GM12892 (cell line): ENCODE measurements at regions not wholly inside any gene's neighbourhood (a gene's known extent, or its start where the extent isn't known, plus 50 kb on each side); places are given as distances from the start of the nearest gene placed in this dataset.

ENCODE experiments used
- DNase-seq: peaks from one replicate; pipeline ENCODE4 v3.0.0; 2011; ENCODE audit not compliant: insufficient read length
- FAIRE-seq: peaks from 2 replicates; lab custom pipeline; 2011; peaks lifted over from hg19 to GRCh38; lab: Jason Lieb, UNC
- POLR2A ChIP-seq: IDR thresholded peaks from 2 replicates; pipeline ENCODE4 v1.6.1; 2011; ENCODE audit warnings: low read depth, low read length, control low read depth
- POLR2AphosphoS5 ChIP-seq: IDR thresholded peaks from 2 replicates; pipeline ENCODE4 v1.6.1; 2011; ENCODE audit warnings: low read depth, low read length, control low read depth
- TAF1 ChIP-seq: IDR thresholded peaks from 2 replicates; pipeline ENCODE4 v1.6.1; 2011; ENCODE audit warnings: low read depth, mild to moderate bottlenecking, control low read depth, low read length, borderline replicate concordance

GRCh38 chr12:45599196-45599595 lies 130.3 kb upstream of the ARID2 start:
- TF ChIP-seq TAF1 (no peak), POLR2A (no peak)
- FAIRE-seq (no peak), DNase-seq (no peak)

DNA sequence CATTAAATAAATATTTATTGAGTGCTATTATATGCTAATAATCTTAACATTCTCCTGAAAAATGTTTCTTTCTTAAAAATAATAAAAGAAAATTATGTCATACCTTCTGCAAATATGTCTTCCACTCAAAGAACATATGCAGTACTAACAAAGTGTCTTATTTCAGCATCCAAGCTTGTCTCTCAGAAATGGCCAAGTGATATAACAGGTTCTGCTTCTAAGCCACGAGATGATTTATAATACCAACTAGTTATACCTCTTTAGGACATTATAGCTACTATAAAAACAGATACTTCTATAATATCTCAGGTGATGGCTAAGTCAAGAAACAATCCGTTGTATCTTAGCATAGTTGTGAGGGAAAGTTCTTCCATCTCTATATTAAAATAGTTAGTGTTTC lies 128.1 kb upstream of the ARID2 start:
- FAIRE-seq (no peak), DNase-seq (no peak)
- TF ChIP-seq POLR2AphosphoS5 (no peak), TAF1 (no peak), POLR2A (no peak)

- TF ChIP-seq POLR2AphosphoS5 (no peak), POLR2A (no peak), TAF1 (no peak)
- FAIRE-seq (no peak), DNase-seq (no peak)
These were observed 127.6 kb upstream of the ARID2 start for GRCh38 chr12:45601888-45602287.

DNA sequence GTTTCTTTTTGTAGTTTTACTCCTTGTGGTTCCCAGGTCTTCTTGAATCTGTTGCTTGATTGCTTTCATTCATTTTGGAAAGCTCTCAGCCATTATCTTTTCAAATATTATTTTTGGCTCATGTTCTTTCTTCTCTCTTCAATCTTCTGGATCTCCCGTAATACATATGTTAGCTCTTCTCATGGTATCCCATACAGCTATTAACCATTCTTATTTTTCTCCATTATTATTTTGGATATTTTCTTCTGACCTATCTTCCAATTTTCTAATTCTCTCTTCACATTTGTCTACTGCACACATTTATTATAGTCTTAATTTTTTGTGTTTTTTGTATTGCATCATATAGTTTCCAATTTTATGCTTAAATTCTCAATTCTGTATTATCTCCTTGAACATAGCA lies 123.9 kb upstream of the ARID2 start:
- no peak for FAIRE-seq
- TF ChIP-seq POLR2AphosphoS5, result no peak
- no peak for TF ChIP-seq POLR2A
- no peak for TF ChIP-seq TAF1
- no peak for DNase-seq

- FAIRE-seq (peak; percentile 68), DNase-seq (no peak)
- no peak for TF ChIP-seq POLR2A
- TF ChIP-seq TAF1, result no peak
- no peak for TF ChIP-seq POLR2AphosphoS5
These were observed 118.4 kb upstream of the ARID2 start for GRCh38 chr12:45611061-45611460.

DNA sequence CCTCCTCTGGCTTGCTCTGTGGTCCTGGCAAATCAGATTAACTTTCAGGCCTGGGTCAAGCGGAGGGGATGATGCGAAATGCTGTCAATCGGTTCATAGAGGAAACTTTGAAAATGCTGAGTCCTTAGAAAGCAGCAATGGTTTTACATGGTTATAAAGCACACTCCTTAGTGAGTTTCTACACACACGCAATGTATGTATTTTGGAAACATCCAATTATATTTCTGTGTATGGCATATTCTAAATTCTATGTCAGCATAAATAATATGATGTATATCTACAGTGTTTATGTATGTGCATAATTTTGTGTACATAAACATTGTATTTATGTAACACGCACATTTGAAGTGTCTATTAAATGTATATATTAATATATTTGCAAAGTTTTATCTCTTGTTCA lies 118.0 kb upstream of the ARID2 start:
- FAIRE-seq (no peak), DNase-seq (no peak)
- no peak for TF ChIP-seq POLR2A
- TF ChIP-seq POLR2AphosphoS5, result no peak
- no peak for TF ChIP-seq TAF1

DNA sequence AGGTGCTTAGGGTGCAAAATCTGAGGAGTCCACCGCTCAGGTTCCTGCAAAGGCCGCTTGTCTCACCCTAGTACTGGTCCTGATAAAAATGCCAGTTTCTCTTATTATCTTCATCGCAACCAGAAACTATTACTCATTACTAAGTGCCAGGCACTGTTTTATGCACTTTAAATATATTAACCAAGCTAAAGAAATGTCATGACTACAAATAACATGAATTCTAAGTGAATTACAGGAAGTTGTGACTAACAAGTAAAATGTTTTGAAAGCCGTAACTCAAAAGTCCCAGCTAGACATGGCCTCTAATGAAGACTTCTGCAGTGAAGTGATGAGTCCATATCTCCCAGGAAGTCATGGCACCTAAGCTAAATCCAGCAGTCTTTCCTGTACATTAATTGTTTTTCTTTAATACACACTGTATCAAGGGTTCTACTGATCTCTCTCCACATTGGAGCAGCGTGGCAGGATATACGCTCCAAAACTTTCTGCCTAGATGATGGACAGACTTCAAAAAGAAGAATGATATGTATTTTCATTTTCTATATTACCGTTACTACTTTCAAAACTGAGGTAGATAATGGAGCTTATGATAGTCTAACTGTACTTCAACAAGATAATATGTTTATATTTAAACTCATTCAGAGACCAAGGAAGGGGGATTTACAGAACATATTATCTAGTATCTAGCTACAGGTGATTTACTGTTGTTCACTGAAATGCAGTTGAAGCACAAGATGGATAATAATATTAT lies 117.3 kb upstream of the ARID2 start:
- TF ChIP-seq TAF1, result no peak
- no peak for TF ChIP-seq POLR2A
- no peak for TF ChIP-seq POLR2AphosphoS5
- DNase-seq, result no peak
- no peak for FAIRE-seq

DNA sequence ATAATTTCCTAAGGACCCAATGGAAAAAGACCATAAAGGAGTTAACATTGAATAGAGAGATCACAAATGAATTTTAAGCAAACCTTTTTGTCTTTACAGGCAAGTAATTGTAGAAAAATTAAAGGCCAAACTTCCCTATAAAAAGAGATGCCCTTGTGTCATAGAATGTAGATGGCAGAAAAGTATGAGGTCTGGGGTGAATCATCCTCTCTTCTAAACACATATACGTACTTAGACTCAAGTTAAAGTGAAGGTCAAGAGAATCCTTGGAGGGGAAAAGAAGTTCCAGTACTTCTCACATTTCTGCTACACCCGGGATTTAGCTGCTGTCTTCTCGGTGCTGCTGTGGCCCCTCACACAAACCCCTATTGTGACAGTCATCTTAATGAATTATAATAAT lies 116.2 kb upstream of the ARID2 start:
- FAIRE-seq (no peak), DNase-seq (no peak)
- TF ChIP-seq POLR2A (no peak), POLR2AphosphoS5 (no peak), TAF1 (no peak)

DNA sequence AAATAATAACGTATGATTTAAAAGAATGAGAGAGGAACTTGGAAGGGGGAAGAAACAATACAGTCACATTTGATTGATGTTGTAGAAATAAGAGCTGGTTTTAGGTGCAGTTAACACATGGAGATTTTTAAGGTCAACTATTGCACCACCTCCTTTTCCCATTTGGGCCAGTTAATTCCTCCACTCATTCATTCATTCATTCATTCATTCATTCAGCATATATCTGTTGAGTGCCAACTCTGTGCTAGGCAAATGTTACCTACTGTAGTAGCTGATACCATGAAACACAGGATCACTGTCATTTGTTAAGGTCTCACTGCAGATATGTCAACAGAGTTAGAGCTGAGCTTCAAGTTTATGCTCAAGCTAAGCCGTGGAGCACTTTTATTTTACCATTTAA lies 115.7 kb upstream of the ARID2 start:
- no peak for TF ChIP-seq TAF1
- no peak for TF ChIP-seq POLR2AphosphoS5
- TF ChIP-seq POLR2A, result no peak
- DNase-seq, result no peak
- no peak for FAIRE-seq

DNA sequence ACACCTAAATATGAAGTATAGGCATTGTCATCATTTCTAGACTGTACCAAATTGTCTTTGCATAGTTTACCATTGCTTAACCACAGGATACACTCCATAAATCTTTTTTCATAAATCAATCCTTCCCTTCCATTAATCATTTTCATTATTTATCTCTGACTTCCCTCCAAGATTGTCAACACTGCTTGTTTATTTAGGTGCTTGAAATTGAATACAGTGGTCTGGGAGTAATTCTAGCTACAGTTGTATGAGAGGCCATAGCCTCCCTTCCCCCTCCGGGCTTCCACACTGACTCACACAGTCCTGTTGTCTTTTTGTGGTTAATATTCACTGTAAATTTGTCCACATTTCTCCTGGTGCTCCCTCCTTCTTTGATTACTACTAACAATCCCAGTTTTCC lies 114.2 kb upstream of the ARID2 start:
- FAIRE-seq, result no peak
- no peak for TF ChIP-seq POLR2A
- no peak for TF ChIP-seq POLR2AphosphoS5
- no peak for TF ChIP-seq TAF1

DNA sequence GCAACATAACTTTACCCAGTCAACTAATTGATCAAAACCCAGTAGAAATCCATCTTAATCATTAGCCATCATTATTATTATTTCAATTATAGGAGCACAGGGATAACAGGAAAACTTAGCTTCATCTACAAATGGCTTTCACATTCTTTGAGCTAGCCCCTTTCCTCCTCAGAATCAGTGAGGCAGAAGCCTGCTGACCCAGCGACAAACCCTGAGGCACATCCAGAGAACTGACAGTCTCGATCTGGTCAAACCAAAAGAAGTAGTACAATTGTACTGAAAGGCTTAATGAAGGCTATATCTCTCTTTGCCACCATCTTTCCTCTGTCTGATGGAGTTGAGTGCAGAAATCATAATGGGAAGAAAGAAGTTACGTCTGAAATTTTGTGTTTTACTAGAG lies 109.8 kb upstream of the ARID2 start:
- DNase-seq, result no peak
- no peak for FAIRE-seq
- no peak for TF ChIP-seq POLR2AphosphoS5
- no peak for TF ChIP-seq TAF1
- no peak for TF ChIP-seq POLR2A

More for the DNA sequence above, 114.2 kb upstream of the ARID2 start:
- no peak for DNase-seq

DNA sequence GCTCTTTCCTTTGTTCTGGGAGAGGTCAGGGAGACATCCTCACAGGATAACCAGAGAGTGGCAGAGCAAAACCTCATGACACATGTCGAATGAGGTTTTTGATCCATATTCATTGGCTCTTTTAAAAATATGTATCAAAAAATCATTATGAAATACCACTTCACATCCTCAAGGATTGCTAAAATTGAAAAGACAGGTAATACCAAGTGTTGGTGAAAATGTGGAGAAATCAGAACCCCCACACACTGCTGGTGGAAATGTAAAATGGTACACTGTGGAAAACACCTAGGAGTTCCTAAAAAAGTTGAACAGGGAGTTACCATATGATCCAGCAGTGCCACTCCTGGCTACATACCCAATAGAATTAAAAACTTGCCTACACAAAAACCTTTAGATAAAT lies 107.8 kb upstream of the ARID2 start:
- FAIRE-seq (no peak), DNase-seq (no peak)
- TF ChIP-seq POLR2AphosphoS5 (no peak), POLR2A (no peak), TAF1 (no peak)

DNA sequence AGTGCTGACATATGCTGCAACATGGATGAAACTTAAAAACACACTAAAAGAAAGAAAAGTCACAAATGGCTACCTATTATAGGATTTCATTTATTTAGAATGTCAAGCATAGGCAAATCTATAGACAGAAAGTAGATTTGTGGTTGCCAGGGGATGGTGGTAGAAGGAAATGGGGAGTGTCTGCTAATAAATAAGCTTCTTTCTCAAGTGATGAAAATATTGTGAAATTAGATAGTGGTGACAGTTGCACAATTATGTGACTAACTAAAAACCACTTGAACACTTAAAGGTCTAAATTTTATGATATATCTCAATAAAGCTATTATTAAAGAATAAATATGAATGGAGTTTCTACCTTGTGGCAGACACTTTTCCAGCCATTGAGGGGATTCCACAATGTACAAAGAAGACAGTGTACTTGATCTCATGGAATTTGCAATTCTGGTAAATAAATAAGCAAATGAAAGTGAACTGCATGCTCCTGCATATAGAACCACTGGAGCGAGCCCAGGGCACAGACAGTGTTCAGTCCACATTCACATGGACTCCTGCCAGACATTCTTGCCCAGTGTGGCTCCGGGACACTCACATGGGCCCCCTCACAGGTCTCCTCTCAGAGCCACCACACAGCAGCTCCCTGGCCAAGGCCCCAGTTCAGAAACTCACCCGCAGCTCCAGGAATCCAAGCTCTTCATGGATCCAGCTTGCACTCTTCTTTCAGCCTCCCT lies 107.1 kb upstream of the ARID2 start:
- DNase-seq (no peak), FAIRE-seq (no peak)
- TF ChIP-seq TAF1 (no peak), POLR2AphosphoS5 (no peak), POLR2A (no peak)
